Activated B cell treated with CpG ODN at 0.5 μM for 24 hours (primary cell): ENCODE measurements at regions not wholly inside any gene's neighbourhood (a gene's known extent, or its start where the extent isn't known, plus 50 kb on each side); places are given as distances from the start of the nearest gene placed in this dataset.

Source experiments
- ATAC-seq: fragments of 200-7000 bp; cut with Tn5 transposase; one replicate; pipeline ENCODE4 v1.10.0; 2021; ENCODE audit warnings: low read depth, mild to moderate bottlenecking, moderate library complexity
- CTCF ChIA-PET: fragments of 350-600 bp; sonication (Branson Sonifier 250); formaldehyde crosslinking; loops from one replicate; lab custom pipeline; 2021; ENCODE audit warnings: antibody characterized with exemption; lab: Charles Lee
- POLR2A ChIA-PET: fragments of 350-600 bp; sonication (Branson Sonifier 250); formaldehyde crosslinking; loops from one replicate; lab custom pipeline; 2021; ENCODE audit warnings: antibody characterized with exemption; lab: Charles Lee
- DNase-seq: peaks from one replicate; pipeline ENCODE4 v3.0.0; 2022
- H3K27ac Mint-ChIP-seq: one replicate; pipeline ENCODE4 v1.8.0; 2020; ENCODE audit warnings: mixed read lengths
- H3K27me3 Mint-ChIP-seq: one replicate; pipeline ENCODE4 v1.8.0; 2021; ENCODE audit warnings: mixed read lengths
- H3K36me3 Mint-ChIP-seq: one replicate; pipeline ENCODE4 v1.8.0; 2021; ENCODE audit warnings: low read depth, mixed read lengths
- H3K4me1 Mint-ChIP-seq: one replicate; pipeline ENCODE4 v1.8.0; 2021; ENCODE audit warnings: mixed read lengths
- H3K4me3 Mint-ChIP-seq: one replicate; pipeline ENCODE4 v1.8.0; 2020; ENCODE audit warnings: mild to moderate bottlenecking, mixed read lengths
- H3K9me3 Mint-ChIP-seq: one replicate; pipeline ENCODE4 v1.8.0; 2020; ENCODE audit warnings: mixed read lengths
- intact Hi-C: fragments of 100-400 bp; cut with micrococcal nuclease; formaldehyde crosslinking; loops from one replicate; pipeline ENCODE4 v1.15.1; 2024
- TF ChIP-seq, protein P1 (sequence below): fragments of 200-600 bp; IDR thresholded peaks from one replicate; pipeline ENCODE4 v1.8.0; 2022; ENCODE audit warnings: antibody characterized with exemption, mild to moderate bottlenecking

- no peak for DNase-seq
- ChIA-PET CTCF (no interaction called here), POLR2A (no interaction called here)
- Mint-ChIP-seq H3K9me3 (no peaks in the 10 kb centered on the region), H3K4me1 (no peaks in the 10 kb centered on the region), H3K36me3 (no peaks in the 10 kb centered on the region), H3K27me3 (peaks cover 2% of the 10 kb centered on the region), H3K27ac (no peak overlapping the region), H3K4me3 (no peak overlapping the region)
- ATAC-seq, result no peak
- intact Hi-C loops, result no loop called here
- TF ChIP-seq, protein P1, sequence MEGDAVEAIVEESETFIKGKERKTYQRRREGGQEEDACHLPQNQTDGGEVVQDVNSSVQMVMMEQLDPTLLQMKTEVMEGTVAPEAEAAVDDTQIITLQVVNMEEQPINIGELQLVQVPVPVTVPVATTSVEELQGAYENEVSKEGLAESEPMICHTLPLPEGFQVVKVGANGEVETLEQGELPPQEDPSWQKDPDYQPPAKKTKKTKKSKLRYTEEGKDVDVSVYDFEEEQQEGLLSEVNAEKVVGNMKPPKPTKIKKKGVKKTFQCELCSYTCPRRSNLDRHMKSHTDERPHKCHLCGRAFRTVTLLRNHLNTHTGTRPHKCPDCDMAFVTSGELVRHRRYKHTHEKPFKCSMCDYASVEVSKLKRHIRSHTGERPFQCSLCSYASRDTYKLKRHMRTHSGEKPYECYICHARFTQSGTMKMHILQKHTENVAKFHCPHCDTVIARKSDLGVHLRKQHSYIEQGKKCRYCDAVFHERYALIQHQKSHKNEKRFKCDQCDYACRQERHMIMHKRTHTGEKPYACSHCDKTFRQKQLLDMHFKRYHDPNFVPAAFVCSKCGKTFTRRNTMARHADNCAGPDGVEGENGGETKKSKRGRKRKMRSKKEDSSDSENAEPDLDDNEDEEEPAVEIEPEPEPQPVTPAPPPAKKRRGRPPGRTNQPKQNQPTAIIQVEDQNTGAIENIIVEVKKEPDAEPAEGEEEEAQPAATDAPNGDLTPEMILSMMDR, result no peak
Measured at GRCh38 chr1:168964478-168964877, 142.0 kb upstream of the ATP1B1 start.

DNA sequence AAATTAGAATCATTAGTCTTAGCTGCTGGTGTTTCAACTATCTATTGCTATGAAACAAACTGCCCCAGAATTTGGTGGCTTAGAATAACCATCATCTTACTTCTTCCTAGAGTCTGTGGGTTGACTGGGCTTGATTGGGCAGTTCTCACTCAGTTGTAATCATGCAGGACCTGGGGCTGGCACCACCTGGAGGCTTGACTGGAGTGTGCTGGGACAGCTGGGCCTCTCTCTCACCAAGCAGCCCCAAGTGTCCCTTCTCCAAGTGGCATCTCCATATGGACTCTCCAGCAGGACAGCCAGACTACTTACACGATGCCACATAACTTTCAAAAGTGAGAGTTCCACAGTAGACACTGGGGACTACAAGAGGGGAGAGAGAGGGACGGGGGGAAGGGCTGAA is 140.3 kb upstream of the ATP1B1 start:
- Mint-ChIP-seq H3K4me1 (no peaks in the 10 kb centered on the region), H3K27ac (no peak overlapping the region), H3K36me3 (no peaks in the 10 kb centered on the region), H3K27me3 (peaks cover 2% of the 10 kb centered on the region), H3K9me3 (no peaks in the 10 kb centered on the region), H3K4me3 (no peak overlapping the region)
- no peak for DNase-seq
- TF ChIP-seq, protein P1, result no peak
- POLR2A ChIA-PET, result no interaction called here
- intact Hi-C loops, result no loop called here
- no peak for ATAC-seq
- CTCF ChIA-PET, result no interaction called here

- H3K27ac Mint-ChIP-seq, result no peak overlapping the region
- ATAC-seq, result no peak
- H3K4me3 Mint-ChIP-seq, result no peak overlapping the region
- intact Hi-C loops, result no loop called here
- POLR2A ChIA-PET, result no interaction called here
- H3K27me3 Mint-ChIP-seq, result no peaks in the 10 kb centered on the region
- TF ChIP-seq, protein P1, result no peak
- no peaks in the 10 kb centered on the region for H3K36me3 Mint-ChIP-seq
- no peaks in the 10 kb centered on the region for H3K9me3 Mint-ChIP-seq
- no peak for DNase-seq
- no peaks in the 10 kb centered on the region for H3K4me1 Mint-ChIP-seq
- CTCF ChIA-PET, result no interaction called here
Measured at GRCh38 chr1:168966636-168967035, 139.9 kb upstream of the ATP1B1 start.

DNA sequence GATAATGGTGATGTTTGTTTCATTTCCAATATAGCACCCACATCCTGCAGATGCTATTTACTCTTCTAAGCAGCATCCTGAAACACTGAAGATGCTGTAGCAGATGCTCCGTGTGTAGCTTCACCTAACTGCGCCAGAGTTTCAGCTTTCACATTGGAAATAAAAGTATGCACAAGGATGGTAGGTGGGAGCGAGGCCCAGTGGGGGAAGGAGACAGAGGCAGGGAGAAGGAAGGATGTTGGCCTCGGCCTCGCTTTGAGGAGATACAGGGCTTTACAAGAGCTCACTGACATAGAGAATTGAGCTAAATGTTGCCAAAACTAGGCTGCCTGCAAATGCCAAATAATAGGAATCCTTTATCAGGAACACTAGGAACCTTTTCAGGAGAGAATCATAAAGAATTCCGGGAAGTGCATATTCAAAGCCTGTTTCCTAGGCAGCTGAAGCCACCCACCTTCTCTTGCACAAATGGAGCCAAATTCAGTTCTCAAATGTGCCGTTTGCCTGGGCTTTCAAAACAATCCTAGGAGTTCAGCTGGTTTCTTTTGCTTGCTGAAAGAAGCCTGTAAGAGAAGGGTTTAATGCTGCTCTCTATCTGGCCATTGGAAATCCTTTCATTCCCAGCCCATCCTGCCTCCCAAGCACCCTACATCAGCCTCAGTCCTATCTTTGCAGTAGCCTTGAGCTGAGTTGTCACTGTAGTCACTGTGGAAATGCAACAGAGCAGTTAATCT is 135.4 kb upstream of the ATP1B1 start:
- TF ChIP-seq, protein P1, result no peak
- H3K27me3 Mint-ChIP-seq, result no peaks in the 10 kb centered on the region
- no peaks in the 10 kb centered on the region for H3K9me3 Mint-ChIP-seq
- no peak overlapping the region for H3K4me3 Mint-ChIP-seq
- H3K36me3 Mint-ChIP-seq, result no peaks in the 10 kb centered on the region
- CTCF ChIA-PET, result no interaction called here
- POLR2A ChIA-PET, result no interaction called here
- no peak overlapping the region for H3K27ac Mint-ChIP-seq
- ATAC-seq (no peak), DNase-seq (no peak)
- H3K4me1 Mint-ChIP-seq, result no peaks in the 10 kb centered on the region
- intact Hi-C loops, result no loop called here

GRCh38 chr1:168972225-168972624 is 134.3 kb upstream of the ATP1B1 start:
- TF ChIP-seq, protein P1, result no peak
- Mint-ChIP-seq H3K9me3 (no peaks in the 10 kb centered on the region), H3K4me3 (no peak overlapping the region), H3K27me3 (no peaks in the 10 kb centered on the region), H3K36me3 (no peaks in the 10 kb centered on the region), H3K4me1 (no peaks in the 10 kb centered on the region), H3K27ac (no peak overlapping the region)
- ChIA-PET POLR2A (no interaction called here), CTCF (no interaction called here)
- intact Hi-C loops, result no loop called here
- ATAC-seq (no peak), DNase-seq (no peak)
